NCI-H146 (cell line): ENCODE measurements at regions not wholly inside any gene's neighbourhood (a gene's known extent, or its start where the extent isn't known, plus 50 kb on each side); places are given as distances from the start of the nearest gene placed in this dataset.
"Not testable (repeated sequence)": the region's sequence is repeated elsewhere in the genome, so short reads cannot be mapped to it uniquely, and the experiment has no call there.

Experiments
- DNase-seq: peaks from one replicate; lab custom pipeline; 2025; lab: John Stamatoyannopoulos, UW

DNA sequence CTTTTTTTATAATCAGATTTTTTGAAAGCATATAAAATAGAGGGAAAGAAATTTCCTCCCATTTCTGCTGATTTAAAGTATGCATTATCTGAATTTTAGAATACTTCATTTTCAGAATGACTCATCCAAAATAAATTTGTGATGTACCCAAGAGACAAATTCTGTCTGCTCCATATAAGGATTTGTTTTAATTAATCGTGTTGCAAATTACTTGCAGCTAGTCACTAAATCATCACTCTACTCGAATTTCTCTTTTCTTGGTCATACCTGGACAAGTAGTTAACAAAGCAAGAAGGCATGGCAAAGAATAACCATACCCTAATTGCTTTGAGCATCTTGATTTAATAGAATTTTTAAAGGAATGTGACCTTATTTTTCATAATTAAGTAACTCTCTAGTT lies 284.1 kb upstream of the GRAMD2B start:
- no peak for DNase-seq

DNA sequence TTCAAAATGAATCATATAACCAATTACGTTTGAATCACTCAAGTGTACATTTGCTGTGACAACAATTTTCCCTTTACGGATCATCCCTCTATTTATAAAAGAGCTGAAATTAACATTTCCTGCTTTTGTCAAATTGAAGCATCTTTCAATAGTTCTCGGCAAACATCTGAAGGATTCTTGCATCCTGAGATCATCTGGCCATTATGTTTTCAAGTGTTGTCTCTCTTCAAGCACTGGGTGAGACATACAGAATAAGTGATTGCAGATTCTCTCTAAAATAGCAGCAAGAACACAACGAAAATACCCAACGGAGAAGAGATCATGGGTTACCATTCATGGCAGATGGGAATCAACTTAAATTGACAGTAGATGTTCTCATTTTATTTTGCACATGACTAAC lies 283.4 kb upstream of the GRAMD2B start:
- no peak for DNase-seq

DNA sequence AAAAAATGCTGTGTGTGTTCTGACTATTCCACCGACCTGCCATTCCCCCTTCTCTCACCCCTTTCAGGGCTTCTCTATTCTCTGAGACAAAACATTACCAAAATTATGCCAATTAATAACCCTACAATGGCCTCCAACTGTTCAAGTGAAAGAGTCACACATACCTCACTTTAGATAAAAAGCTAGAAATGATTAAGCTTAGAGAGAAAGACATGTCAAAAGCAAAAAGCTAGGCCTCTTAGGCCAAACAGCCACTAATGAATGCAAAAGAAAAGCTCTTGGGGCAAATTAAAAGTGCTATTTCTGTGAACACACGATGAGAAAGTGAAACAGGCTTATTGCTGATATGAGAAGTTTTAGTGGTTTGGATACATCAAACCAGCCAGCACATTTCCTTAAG lies 279.6 kb upstream of the GRAMD2B start:
- DNase-seq, result no peak

DNA sequence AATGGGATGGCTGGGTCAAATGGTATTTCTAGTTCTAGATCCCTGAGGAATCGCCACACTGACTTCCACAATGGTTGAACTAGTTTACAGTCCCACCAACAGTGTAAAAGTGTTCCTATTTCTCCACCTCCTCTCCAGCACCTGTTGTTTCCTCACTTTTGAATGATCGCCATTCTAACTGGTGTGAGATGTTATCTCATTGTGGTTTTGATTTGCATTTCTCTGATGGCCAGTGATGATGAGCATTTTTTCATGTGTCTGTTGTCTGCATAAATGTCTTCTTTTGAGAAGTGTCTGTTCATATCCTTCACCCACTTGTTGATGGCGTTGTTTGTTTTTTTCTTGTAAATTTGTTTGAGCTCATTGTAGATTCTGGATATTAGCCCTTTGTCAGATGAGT lies 272.9 kb upstream of the GRAMD2B start:
- not testable (repeated sequence) for DNase-seq

DNA sequence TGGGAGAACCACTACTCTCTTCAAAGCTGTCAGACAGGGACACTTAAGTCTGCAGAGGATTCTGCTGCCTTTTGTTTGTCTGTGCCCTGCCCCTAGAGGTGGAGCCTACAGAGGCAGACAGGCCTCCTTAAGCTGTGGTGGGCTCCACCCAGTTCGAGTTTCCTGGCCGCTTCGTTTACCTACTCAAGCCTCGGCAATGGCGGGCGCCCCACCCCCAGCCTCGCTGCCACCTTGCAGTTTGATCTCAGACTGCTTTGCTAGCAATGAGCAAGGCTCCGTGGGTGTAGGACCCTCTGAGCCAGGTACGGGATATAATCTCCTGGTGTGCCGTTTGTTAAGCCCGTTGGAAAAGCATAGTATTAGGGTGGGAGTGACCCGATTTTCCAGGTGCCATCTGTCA lies 267.9 kb upstream of the GRAMD2B start:
- not testable (repeated sequence) for DNase-seq

DNA sequence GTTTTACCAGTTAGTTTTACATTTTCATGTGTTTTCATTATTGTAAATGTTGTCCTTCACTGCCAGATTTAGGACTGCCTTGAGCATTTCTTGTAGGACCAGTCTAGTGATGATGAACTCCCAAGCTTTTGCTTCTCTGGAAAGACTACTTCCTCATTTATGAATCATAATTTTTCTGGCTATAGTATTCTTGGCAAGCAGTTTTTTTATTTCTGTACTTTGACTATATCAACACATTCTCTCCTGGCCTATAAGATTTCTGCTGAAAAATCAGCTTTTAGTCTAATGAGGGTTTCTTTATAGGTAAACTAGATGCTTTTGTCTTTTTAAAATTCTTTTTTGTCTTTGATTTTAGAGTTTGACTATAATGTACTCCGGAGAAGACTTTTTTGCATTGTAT lies 256.8 kb upstream of the GRAMD2B start:
- DNase-seq, result no peak

DNA sequence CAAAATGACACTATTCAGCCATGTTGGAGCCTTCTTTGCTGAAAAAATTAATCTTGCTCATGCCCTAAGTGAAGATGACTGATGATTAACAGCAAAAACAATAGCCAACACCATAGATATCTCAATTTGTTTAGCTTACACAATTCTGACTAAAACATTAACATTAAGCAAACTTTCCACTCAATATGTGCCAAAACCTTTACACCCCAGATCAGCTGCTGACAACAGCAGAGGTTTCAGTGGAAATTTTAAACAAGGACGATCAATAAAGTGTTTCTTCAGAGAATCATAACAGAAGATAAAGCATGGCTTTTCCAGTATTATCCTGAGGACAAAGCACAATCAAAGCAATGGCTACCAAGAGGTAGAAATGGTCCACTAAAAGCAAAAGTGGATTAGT lies 254.4 kb upstream of the GRAMD2B start:
- no peak for DNase-seq

DNA sequence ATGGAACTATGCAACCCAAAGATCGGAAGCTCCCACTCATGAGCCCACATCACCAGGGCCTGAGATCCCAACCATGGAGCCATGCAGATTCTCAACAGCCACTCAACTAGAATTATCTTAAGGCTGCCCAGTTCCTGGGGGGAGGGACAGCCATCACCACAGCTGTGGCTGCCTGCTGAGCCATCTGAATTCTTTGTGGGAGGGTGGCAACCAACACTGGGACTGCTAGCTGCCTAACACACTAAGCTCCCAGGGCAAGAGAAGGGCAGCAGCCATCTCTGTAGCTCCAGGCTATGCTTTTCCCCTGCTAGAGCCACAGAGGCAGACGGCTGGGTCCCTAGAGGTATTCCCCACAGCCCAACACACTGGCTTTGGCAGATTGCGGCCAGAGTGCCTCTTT lies 251.3 kb upstream of the GRAMD2B start:
- DNase-seq, result no peak

DNA sequence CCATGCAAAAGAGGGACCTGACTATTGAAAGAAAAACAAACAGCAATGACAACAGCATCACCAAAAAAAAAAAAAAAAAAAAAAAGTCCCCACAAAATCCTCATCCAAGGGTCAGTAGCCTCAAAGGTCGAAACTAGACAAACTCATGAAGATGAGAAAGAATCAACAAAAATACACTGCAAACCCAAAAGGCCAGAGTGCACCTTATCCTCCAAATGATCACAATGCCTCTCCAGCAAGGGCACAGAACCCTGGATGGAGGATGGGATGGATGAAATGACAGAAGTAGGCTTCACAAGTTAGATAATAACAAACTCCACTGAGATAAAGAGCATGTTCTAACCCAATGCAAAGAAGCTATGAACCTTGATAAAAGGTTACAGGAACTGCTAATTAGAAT lies 250.4 kb upstream of the GRAMD2B start:
- no peak for DNase-seq

DNA sequence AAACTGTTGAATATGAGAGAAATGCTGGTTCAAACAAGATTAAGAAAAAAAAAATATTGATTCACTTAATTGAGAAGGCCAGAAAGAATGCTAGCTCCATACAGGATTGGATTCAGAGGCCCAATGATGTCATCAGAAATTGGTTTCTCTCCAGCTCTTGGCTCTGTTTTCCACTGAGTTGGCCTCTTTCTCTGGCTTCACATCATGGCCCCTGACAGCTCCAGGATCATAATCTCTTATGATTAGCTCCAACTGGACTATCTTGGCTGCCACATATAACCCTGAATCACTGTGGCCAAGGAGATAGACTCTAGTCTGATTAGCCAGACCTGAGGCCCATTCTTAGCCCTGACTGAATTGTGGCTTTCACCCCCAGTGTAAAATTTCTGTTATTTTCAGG lies 244.7 kb upstream of the GRAMD2B start:
- no peak for DNase-seq

DNA sequence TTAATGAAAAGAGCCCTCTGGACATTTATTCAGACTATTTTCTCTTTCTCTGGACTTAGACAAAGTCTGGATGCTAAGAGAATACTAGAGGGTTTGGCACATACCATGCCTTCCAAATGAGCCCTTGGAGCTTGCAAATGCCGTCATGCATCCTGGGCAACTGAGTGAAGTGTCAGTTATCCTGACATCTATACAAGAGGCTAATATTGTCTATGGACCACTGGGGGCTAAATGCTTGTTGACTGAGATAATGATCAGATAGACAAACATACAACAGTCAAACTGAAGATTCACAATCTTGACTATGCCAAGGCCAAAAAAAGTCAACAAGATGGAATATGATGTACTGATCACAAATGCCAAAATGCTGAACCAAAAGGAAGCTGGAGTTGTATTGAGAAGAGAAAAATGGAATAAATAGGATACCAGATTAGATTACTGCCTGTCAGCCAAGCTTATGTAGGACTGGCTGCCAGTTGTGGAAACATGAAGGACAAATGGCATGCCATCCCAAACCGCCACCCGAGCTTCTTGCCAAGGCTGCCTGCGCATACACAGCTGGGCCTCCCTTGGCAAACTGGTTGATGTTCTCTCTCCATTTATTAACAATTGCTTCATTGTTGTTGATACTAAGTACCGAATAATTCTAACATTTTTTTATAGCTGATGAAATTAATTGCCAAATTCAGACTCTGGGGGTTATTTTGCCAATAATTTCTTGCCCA lies 240.1 kb upstream of the GRAMD2B start:
- DNase-seq, result no peak

DNA sequence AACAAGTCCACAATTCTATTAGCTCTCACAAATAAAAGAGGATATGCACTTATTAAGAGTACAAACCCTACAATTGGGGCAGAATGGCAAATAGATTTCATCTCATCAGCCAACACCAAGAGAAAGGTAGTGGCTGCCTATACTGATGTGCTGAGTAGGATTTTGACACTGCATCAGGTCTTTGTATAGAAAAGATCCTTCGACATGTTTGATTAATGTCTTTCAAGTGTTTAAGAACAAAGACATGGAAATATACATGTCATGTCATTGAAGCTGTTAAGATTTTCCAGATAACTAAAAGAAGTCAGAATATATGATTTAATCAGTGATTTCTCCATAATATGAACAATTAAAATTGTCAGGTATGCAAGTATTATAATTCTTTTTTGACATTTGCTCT lies 238.7 kb upstream of the GRAMD2B start:
- DNase-seq, result no peak

DNA sequence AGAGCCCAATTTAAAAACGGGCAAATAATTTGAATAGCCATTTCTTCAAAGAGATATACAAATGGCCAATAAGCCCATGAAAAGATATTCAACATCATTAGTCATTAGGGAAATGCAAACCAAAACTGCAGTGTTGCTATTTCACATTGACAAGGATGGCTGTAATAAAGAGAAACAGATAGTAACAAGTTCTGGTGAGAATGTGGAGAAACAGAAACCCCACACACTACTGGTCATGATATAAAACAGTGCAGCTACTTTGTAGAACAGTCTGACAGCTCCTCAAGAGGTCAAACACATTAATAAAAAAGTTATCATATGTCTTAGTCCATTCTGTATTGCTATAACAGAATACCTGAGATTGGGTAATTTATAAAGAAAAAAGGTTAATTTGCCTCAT lies 237.0 kb upstream of the GRAMD2B start:
- DNase-seq, result no peak

DNA sequence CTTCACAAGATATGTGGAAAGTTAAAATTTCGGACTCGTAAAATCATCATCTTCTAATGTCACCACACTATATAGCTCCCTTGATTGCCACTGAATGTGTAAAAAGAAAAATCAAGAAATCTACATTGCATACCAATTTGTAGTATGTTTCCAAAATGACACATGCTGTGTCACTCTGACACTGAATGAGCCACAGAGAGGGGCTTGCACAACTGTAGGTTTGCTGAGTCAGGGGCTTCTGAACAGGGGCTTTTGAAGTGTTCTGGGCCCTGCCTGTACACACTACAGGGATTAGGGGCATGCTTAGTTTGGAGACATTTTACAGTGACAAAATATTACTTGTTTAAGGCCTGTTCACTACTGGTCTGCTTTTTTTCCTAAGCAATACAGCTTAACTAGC lies 234.4 kb upstream of the GRAMD2B start:
- DNase-seq, result no peak

DNA sequence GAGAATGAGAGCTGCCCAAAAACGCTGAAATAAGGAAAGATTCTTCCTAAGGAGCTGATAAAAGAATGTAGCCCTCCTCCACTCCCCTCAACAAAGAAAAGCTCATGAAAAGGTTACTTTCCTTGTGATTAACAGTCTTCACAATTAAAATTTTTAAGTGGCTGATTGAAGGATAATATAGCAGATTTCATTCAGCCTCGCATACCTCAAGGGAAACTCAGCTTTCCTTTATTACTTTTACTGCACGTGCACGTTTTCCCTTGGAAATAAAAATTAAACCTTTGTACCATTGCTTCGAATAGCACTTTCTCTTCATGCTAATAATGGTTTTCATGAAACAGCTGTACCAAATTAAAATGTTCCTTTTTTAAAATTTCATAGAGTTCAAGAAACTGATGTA lies 234.0 kb upstream of the GRAMD2B start:
- DNase-seq, result no peak

DNA sequence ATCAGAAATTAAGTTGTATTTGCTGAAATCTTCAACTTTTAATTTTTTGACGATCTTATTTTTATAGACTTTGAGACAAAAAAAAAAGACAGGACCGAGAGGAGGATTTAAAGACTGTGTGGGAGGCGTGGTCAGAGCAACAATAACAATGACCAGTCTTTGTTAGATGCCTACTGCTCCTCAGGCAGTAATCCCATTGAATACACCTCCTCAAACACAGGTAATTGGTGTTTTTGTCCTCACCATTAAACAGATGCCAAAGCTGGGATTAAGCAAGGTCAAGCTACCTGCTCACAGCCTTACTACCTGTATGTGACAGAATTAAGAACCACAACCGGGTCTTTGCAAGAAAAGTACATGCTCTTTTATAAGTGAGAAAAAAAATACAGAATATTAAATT lies 233.3 kb upstream of the GRAMD2B start:
- peak; percentile 71 for DNase-seq

DNA sequence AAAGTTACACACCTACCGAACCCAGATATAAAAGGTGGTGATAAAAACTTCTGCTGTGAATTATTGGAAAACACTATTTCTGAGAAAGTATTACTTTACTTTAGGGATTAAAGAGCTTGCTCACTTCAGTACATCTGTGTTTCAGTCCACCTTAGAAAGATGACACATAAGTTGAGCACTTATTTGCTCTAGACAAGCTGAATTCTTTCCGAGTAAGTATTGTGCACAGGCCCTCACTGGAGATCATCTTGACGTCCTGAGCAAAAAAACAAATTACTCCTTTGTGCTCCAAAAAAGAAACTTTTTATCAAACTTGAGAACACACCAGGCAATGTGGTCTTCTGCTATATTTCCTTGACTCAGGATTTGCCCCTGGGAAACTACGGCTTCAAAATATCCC lies 231.0 kb upstream of the GRAMD2B start:
- DNase-seq, result no peak

DNA sequence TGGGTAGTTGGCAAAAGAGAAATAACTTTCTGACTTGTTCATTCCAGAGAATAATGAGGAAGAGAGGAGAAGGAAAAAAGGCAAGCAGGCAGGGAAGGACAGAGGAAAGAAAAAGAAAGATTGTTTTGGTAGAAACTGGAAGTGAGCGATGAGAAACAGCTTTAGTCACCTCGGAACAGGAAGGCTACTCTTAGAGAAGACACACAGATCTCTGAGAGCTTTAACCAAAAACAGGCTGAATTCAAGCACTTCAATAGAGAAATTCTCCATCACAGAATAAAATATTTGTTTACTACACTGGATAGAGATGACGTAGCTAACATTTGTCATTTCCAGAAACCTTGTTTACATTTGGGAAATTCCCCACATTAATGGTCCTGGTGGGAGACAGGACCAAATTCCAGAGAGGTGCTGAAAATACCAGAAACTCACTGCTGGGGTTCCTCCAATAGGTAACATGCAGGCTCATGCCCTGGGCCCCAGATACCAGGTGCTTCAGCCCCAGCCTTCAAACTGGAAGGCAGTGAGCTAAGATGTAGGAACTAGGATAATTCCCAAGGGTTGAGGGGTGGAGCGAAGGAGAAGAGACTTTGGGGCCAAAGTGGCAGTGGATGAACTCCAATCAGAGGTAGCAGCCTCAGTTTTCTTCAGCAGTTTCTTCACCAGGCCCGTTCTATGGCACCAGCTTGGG lies 227.7 kb upstream of the GRAMD2B start:
- DNase-seq, result no peak

DNA sequence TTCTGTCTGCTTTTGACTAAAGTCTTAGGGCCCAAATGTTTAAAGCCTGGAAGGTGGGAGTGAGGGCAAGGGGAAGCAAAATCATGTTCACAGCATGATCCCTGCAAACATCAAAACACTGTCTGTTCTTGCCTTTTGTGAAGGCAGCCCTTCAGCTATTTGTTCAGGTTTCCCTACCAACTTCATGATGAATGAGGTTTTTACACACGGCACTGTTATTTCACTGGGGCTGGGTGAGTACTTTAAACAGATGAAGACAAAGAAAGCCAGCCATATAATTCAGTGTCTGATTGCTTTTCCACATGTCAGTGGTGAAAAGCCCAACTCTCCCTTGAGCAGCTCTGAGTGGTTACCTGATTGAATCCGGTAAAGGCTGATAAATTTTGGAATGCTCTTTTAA lies 224.7 kb upstream of the GRAMD2B start:
- peak; percentile 92 for DNase-seq

DNA sequence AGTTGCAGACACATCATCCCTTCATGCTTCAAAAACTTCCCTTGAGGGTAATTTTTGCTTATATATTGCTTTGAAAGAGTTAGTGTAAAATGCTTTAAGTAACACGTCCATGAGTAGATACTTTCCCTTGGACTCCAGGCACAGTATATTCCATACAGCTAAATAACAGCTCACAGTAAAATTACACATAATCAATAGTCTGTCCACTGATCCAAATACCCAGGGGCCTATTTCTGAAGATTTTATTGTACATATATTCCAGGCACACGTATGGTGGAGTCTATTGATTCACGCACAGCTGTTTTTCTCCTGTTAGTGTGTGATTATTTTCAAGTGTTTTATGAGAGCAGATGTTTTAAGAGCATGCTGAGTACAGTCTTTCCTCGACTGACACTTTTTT lies 223.7 kb upstream of the GRAMD2B start:
- peak; percentile 0 for DNase-seq

DNA sequence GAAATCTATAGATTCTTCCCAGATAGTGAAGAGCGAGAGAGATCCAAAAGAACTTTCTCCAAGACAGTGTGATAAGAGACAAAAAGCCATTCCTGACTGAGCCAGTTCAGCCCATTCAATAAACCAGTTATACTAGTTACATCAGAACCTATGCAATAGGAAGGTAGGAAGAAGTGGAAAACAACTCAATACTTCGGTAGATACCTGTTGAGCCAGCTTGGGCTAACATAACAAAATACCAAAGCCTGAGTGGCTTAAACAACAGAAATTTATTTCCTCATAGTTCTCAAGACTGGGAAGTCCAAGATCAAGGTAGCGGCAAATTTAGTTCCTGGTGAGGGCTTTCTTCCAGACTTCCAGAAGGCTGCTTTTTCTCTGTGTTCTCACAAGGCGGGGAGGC lies 214.5 kb upstream of the GRAMD2B start:
- no peak for DNase-seq

DNA sequence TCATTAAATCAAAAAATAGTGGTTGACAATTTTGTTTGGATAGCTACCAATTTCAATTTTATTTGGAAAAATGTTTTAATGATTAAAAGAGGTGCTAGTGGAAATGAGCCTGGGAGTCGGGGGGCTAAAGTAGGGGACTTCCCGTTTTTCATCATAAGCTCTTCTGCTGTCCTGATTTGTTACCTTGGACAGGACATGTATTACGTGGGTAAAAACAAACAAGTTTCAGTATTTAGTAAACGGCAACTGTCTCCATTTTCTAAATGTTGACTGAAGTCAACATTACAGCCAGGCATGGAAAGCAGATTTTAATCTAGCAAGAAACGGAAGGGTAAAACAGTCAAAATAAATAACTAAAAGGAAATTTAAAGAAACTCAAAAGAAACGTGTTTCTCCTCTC lies 212.3 kb upstream of the GRAMD2B start:
- DNase-seq, result no peak

DNA sequence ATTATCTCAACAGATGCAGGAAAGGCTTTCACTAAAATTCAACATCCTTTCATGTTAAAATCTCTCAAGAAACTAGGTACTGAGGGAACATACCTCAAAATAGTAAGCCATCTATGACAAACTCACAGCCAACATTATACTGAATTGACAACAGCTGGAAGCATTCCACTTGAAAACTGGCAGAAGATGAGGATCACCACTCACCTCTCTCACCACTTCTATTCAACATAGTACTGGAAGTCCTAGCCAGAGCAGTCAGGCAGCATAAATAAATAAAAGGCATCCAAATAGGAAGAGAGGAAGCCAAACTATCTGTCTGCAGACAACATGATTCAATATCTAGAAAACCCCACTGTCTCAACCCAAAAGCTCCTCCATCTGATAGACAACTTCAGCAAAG lies 203.6 kb upstream of the GRAMD2B start:
- no peak for DNase-seq

DNA sequence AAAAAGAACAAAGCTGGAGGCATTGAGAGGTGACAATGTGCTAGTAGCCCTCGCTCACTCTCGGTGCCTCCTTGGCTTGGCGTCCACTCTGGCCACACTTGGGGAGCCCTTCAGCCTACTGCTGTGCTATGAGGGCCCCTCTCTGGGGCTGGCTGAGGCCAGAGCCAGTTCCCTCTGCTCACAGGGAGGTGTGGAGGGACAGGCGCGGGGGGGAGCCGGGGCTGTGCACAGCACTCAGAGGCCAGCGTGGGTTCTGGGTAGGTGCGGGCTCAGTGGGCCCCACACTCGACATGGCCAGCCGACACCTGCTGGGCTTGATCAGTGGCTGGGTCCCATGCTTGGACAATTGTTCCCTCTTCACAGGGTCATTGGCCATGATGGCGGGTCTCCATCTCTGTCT lies 202.5 kb upstream of the GRAMD2B start:
- no peak for DNase-seq
